Ishikawa (cell line): ENCODE measurements at regions not wholly inside any gene's neighbourhood (a gene's known extent, or its start where the extent isn't known, plus 50 kb on each side); places are given as distances from the start of the nearest gene placed in this dataset.

Experiments
- CEBPB ChIP-seq: IDR thresholded peaks from 2 replicates; pipeline ENCODE4 v1.6.1; 2012
- CREB1 ChIP-seq: IDR thresholded peaks from 2 replicates; pipeline ENCODE4 v1.6.1; 2012; ENCODE audit warnings: low read depth
- EGR1 ChIP-seq: IDR thresholded peaks from 2 replicates; pipeline ENCODE4 v1.6.1; 2012
- EP300 ChIP-seq: IDR thresholded peaks from 2 replicates; pipeline ENCODE4 v1.6.1; 2012; ENCODE audit warnings: borderline replicate concordance
- FOXM1 ChIP-seq: IDR thresholded peaks from 2 replicates; pipeline ENCODE4 v1.6.1; 2012; ENCODE audit warnings: low read depth, borderline replicate concordance
- NFIC ChIP-seq: IDR thresholded peaks from 2 replicates; pipeline ENCODE4 v1.6.1; 2012
- RAD21 ChIP-seq: IDR thresholded peaks from 2 replicates; pipeline ENCODE4 v1.6.1; 2012; ENCODE audit warnings: low read depth
- TAF1 ChIP-seq: IDR thresholded peaks from 2 replicates; pipeline ENCODE4 v1.6.1; 2012; ENCODE audit warnings: low read depth, mild to moderate bottlenecking
- TCF12 ChIP-seq: IDR thresholded peaks from 2 replicates; pipeline ENCODE4 v1.6.1; 2012; ENCODE audit warnings: low read depth
- TEAD4 ChIP-seq: IDR thresholded peaks from 2 replicates; pipeline ENCODE4 v1.6.1; 2012
- YY1 ChIP-seq: IDR thresholded peaks from 2 replicates; pipeline ENCODE4 v1.6.1; 2012; ENCODE audit warnings: low read depth
- ZBTB7A ChIP-seq: IDR thresholded peaks from 2 replicates; pipeline ENCODE4 v1.6.1; 2012; ENCODE audit warnings: low read depth
- TF ChIP-seq, protein P1 (sequence below): IDR thresholded peaks from 2 replicates; pipeline ENCODE4 v1.6.1; 2012; ENCODE audit warnings: low read depth, mild to moderate bottlenecking
- TF ChIP-seq, protein P2 (sequence below): IDR thresholded peaks from 2 replicates; pipeline ENCODE4 v1.6.1; 2012
- TF ChIP-seq, protein P3 (sequence below): IDR thresholded peaks from 2 replicates; pipeline ENCODE4 v1.6.1; 2012

DNA sequence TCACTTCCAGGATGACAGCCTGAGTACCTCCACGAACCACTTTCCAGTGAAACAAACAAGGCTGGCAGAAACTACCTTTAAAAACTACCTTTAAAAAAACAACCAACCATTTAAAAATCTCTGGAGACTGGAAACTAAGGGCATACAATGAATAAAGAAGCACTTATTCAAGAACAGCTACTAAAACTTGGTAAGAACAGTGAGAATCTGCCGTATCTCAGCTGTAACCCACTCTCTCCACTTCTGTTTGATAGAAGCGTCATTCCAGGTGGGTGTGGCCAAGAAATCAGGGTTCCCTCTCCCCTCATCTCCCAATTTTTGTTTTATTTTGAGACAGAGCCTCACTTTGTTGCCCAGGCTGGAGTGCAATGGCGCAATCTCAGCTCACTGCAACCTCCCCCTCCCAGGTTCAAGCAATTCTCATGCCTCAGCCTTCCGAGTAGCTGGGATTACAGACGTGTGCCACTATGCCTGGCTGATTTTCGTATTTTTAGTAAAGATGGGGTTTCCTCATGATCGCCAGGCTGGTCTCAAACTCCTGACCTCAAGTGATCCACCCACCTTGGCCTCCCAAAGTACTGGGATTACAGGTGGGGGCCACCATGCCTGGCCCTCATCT lies 158.8 kb upstream of the CHST15 start:
- TF ChIP-seq RAD21 (no peak), YY1 (no peak), EP300 (no peak), NFIC (no peak), CREB1 (no peak), TAF1 (no peak), EGR1 (no peak), TCF12 (no peak), FOXM1 (no peak), ZBTB7A (no peak), CEBPB (no peak), TEAD4 (no peak)
- TF ChIP-seq, protein P1, sequence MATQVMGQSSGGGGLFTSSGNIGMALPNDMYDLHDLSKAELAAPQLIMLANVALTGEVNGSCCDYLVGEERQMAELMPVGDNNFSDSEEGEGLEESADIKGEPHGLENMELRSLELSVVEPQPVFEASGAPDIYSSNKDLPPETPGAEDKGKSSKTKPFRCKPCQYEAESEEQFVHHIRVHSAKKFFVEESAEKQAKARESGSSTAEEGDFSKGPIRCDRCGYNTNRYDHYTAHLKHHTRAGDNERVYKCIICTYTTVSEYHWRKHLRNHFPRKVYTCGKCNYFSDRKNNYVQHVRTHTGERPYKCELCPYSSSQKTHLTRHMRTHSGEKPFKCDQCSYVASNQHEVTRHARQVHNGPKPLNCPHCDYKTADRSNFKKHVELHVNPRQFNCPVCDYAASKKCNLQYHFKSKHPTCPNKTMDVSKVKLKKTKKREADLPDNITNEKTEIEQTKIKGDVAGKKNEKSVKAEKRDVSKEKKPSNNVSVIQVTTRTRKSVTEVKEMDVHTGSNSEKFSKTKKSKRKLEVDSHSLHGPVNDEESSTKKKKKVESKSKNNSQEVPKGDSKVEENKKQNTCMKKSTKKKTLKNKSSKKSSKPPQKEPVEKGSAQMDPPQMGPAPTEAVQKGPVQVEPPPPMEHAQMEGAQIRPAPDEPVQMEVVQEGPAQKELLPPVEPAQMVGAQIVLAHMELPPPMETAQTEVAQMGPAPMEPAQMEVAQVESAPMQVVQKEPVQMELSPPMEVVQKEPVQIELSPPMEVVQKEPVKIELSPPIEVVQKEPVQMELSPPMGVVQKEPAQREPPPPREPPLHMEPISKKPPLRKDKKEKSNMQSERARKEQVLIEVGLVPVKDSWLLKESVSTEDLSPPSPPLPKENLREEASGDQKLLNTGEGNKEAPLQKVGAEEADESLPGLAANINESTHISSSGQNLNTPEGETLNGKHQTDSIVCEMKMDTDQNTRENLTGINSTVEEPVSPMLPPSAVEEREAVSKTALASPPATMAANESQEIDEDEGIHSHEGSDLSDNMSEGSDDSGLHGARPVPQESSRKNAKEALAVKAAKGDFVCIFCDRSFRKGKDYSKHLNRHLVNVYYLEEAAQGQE: no peak
- TF ChIP-seq, protein P2, sequence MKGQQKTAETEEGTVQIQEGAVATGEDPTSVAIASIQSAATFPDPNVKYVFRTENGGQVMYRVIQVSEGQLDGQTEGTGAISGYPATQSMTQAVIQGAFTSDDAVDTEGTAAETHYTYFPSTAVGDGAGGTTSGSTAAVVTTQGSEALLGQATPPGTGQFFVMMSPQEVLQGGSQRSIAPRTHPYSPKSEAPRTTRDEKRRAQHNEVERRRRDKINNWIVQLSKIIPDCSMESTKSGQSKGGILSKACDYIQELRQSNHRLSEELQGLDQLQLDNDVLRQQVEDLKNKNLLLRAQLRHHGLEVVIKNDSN: no peak
- TF ChIP-seq, protein P3, sequence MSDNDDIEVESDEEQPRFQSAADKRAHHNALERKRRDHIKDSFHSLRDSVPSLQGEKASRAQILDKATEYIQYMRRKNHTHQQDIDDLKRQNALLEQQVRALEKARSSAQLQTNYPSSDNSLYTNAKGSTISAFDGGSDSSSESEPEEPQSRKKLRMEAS: no peak

DNA sequence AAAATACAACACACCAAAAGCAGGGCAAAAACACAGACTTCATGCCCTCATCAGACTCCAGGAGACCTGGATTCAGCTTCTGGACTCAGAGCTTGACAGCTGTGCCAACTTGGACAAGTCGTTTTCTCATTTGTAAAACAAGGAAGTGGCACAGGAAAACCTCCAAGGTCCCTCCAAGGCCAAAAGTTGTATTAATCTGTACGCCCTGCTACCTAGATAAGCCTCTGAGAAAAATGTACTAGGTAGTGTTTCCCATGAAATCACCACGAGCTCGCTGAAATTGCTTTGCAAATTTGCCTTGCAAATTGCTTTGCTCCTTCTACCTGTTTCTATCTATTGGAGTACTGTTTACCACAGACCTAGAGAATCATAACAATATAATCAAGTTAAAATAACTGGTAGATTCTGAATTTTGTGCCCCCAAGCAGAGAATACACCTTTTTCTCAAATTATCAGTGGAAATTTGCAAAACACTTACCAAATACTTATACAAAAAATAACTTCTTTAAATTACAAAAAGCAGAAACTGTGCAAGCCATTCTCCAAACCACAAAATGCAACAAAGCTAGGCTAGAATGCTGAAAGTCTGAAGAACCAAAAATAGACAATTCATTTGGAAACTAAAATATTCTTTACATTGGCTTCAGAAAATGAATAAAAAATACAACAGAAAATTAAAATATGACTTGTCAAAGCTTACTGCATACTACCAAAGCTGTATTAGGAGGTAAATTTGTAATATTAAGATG lies 158.1 kb upstream of the CHST15 start:
- TF ChIP-seq, protein P1: no peak
- TF ChIP-seq TCF12: no peak
- no peak for TF ChIP-seq RAD21
- no peak for TF ChIP-seq TEAD4
- TF ChIP-seq, protein P3: no peak
- TF ChIP-seq ZBTB7A: no peak

DNA sequence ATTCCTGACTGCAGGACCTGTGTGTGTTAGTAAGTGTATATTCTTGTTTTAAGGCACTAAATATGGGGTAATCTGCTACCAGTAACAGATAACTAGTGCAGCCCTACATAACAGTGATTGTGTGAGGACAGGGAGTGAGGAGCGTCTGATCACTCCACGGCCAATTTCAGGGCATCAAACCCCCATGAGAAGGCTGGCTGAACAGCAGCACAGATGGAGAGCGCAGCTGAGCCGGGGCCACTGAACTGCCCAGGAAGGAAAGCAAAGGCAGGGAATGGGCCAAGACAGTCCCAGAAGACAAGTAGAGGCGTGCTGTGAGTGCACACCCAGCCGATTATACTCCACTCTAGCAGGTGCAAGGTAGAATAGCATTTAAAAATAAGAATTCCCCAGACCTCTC lies 157.1 kb upstream of the CHST15 start:
- TF ChIP-seq CREB1 (no peak), EGR1 (no peak), TCF12 (no peak), NFIC (no peak), RAD21 (no peak), FOXM1 (no peak)
- TF ChIP-seq, protein P3: no peak
- TF ChIP-seq, protein P1: no peak

DNA sequence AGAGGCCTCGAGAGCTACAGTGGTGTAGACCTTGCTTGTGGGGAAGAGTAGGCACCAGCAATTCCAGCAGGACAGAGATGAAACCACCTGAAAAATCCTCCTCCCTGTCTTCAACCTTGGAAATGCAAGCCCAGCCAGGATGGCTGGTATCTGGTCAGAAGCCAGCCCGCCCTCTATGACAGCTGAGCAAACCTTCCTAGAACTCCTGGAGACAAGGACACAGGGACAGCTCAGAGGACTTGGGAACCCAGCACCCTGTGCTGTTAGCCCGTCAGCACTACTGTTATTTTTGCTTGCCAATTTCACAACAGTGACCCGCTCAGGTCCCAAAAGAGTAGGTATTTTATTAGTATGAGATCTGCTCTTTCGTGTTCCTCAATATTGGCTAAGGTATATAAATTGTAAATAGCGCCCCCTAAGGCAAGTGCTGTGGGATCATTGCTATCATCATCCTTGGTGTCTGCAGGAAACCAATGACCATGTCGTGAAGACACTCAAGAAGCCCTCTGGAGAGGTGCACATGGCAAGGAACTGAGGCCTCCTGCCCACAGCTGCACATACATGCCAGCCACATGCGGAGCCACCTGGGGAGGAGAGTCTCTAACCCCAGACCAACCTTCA lies 156.5 kb upstream of the CHST15 start:
- TF ChIP-seq NFIC: no peak
- TF ChIP-seq RAD21: peak; percentile 62

DNA sequence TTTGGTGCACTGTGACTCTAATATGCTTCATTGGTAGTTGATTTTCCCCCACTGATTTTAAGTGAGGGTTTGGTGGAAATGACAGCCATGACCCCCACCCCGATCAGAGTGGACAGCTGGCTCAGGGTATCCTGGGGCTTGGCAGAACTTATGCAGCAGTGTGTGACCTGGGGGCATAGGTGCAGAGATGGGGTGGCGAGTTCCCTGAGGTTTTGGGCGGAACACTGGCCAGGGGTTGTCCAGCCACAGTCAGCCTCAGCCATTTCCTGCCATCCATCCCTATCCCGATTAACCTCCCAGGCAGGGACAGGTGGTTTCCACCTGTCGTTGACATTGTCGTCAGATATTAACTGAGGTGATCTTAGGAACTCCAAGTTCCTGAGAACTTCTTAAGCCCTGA lies 155.8 kb upstream of the CHST15 start:
- TF ChIP-seq TAF1 (no peak), TEAD4 (no peak), ZBTB7A (no peak), YY1 (no peak), CREB1 (no peak), CEBPB (no peak), TCF12 (no peak), RAD21 (no peak), FOXM1 (no peak), EGR1 (no peak), EP300 (no peak), NFIC (no peak)
- TF ChIP-seq, protein P1: no peak
- TF ChIP-seq, protein P2: no peak
- TF ChIP-seq, protein P3: no peak
